SK-N-SH (cell line): ENCODE measurements at regions not wholly inside any gene's neighbourhood (a gene's known extent, or its start where the extent isn't known, plus 50 kb on each side); places are given as distances from the start of the nearest gene placed in this dataset.

Experiments used
- CTCF ChIA-PET: fragments of 300-600, 350-600 bp; formaldehyde crosslinking; extraction: SDS; loops from one replicate; lab custom pipeline; 2021; lab: Yijun Ruan, JAX
- POLR2A ChIA-PET: fragments of 350-600 bp; sonication (Branson Sonifier 250); formaldehyde crosslinking; extraction: SDS; loops from one replicate; lab custom pipeline; 2020; ENCODE audit warnings: antibody characterized with exemption, inconsistent platforms; lab: Yijun Ruan, JAX
- DNase-seq: peaks from one replicate; pipeline ENCODE4 v3.0.0; 2012
- H2AFZ ChIP-seq: fragments of 200-600 bp; sonication (generic); 2 replicates; pipeline ENCODE4 v1.8.1; 2016; ENCODE audit warnings: antibody characterized with exemption, mild to moderate bottlenecking, low read depth
- H3F3A ChIP-seq: fragments of 200-600 bp; sonication (generic); replicated peaks from 2 replicates; pipeline ENCODE3; 2016; ENCODE audit warnings: antibody characterized with exemption, mild to moderate bottlenecking; ENCODE audit not compliant: insufficient read depth
- H3K27ac ChIP-seq, 2 experiments: fragments of 200-500 bp in 1 of 2; fragments of 200-600 bp in 1 of 2; sonication (Bioruptor generic) in 1 of 2; sonication (generic), shearing (Covaris generic) in 1 of 2; 2 replicates each; pipeline versions ENCODE4 v1.5.1 to v1.6.1; 2014 to 2016; ENCODE audit warnings: low read depth in 2 of 2, inconsistent platforms in 1 of 2, low read length in 1 of 2, mild to moderate bottlenecking in 1 of 2, mixed read lengths in 1 of 2
- H3K27me3 ChIP-seq: fragments of 200-600 bp; sonication (generic), shearing (Covaris generic); 2 replicates; pipeline ENCODE4 v1.6.1; 2016; ENCODE audit warnings: mixed run types; ENCODE audit not compliant: insufficient read depth
- H3K36me3 ChIP-seq, 2 experiments: fragments of 200-500 bp in 1 of 2; fragments of 200-600 bp in 1 of 2; sonication (Bioruptor generic) in 1 of 2; sonication (generic) in 1 of 2; replicated peaks in 1 of 2; 2 replicates each; pipeline versions ENCODE3 to v1.5.1; 2014 to 2016; ENCODE audit warnings: low read length in 1 of 2, mild to moderate bottlenecking in 1 of 2; ENCODE audit not compliant: insufficient read depth in 2 of 2, control insufficient read depth in 1 of 2
- H3K4me1 ChIP-seq, 2 experiments: fragments of 200-500 bp in 1 of 2; fragments of 200-600 bp in 1 of 2; sonication (Bioruptor generic) in 1 of 2; sonication (generic), shearing (Covaris generic) in 1 of 2; 2 replicates each; pipeline versions ENCODE4 v1.5.1 to v1.6.1; 2014 to 2016; ENCODE audit warnings: low read depth in 1 of 2, low read length in 1 of 2, mixed run types in 1 of 2; ENCODE audit not compliant: insufficient read depth in 2 of 2, control insufficient read depth in 1 of 2
- H3K4me2 ChIP-seq: fragments of 200-600 bp; sonication (generic), shearing (Covaris generic); 2 replicates; pipeline ENCODE4 v1.6.1; 2017; ENCODE audit warnings: mixed run types
- H3K4me3 ChIP-seq, 2 experiments: fragments of 200-500 bp in 1 of 2; fragments of 200-600 bp in 1 of 2; sonication (Bioruptor generic) in 1 of 2; sonication (generic), shearing (Covaris generic) in 1 of 2; 2 replicates each; pipeline versions ENCODE4 v1.5.1 to v1.8.1; 2014 to 2016; ENCODE audit warnings: low read depth in 2 of 2, inconsistent platforms in 1 of 2, low read length in 1 of 2, mild to moderate bottlenecking in 1 of 2, mixed read lengths in 1 of 2, moderate library complexity in 1 of 2
- H3K79me2 ChIP-seq: fragments of 200-600 bp; sonication (generic); 2 replicates; pipeline ENCODE4 v1.8.1; 2017; ENCODE audit warnings: mild to moderate bottlenecking; ENCODE audit not compliant: insufficient read depth
- H3K9ac ChIP-seq: fragments of 200-600 bp; sonication (generic); 2 replicates; pipeline ENCODE4 v1.6.1; 2017; ENCODE audit warnings: mixed run types
- H3K9me2 ChIP-seq: fragments of 200-600 bp; sonication (generic); 2 replicates; pipeline ENCODE4 v1.6.1; 2017; ENCODE audit warnings: mixed run types
- H3K9me3 ChIP-seq: fragments of 200-600 bp; sonication (generic); 2 replicates; pipeline ENCODE4 v1.6.1; 2017; ENCODE audit warnings: mixed run types, mild to moderate bottlenecking, moderate library complexity
- H4K20me1 ChIP-seq: fragments of 200-600 bp; sonication (generic); 2 replicates; pipeline ENCODE4 v1.6.1; 2017; ENCODE audit warnings: mild to moderate bottlenecking, mixed run types; ENCODE audit not compliant: insufficient read depth
- ELF1 ChIP-seq: IDR thresholded peaks from 2 replicates; pipeline ENCODE4 v1.4.0; 2012
- FOXJ3 ChIP-seq: sonication (generic); formaldehyde crosslinking; IDR thresholded peaks from 2 replicates; pipeline ENCODE4 v1.5.1; 2020; ENCODE audit warnings: mild to moderate bottlenecking, missing genetic modification reagents
- FOXM1 ChIP-seq: IDR thresholded peaks from 2 replicates; pipeline ENCODE4 v1.4.0; 2012; ENCODE audit warnings: low read depth, mild to moderate bottlenecking
- GATA2 ChIP-seq: sonication (generic); formaldehyde crosslinking; IDR thresholded peaks from 2 replicates; pipeline ENCODE4 v1.5.0; 2020; ENCODE audit warnings: mild to moderate bottlenecking, missing genetic modification reagents
- JUND ChIP-seq: IDR thresholded peaks from 2 replicates; pipeline ENCODE4 v1.4.0; 2012
- MEF2A ChIP-seq: IDR thresholded peaks from 2 replicates; pipeline ENCODE4 v1.4.0; 2012; ENCODE audit warnings: low read depth, borderline replicate concordance
- NFIC ChIP-seq: IDR thresholded peaks from 2 replicates; pipeline ENCODE4 v1.4.0; 2012; ENCODE audit warnings: borderline replicate concordance
- NRF1 ChIP-seq: IDR thresholded peaks from 2 replicates; pipeline ENCODE4 v1.6.1; 2012; ENCODE audit warnings: low read depth, mild to moderate bottlenecking, low read length
- PBX3 ChIP-seq: IDR thresholded peaks from 2 replicates; pipeline ENCODE4; 2012
- POLR2AphosphoS5 ChIP-seq: IDR thresholded peaks from 2 replicates; pipeline ENCODE4 v1.6.1; 2012; ENCODE audit warnings: low read depth, low read length
- RAD21 ChIP-seq: IDR thresholded peaks from 2 replicates; pipeline ENCODE4 v1.6.1; 2012; ENCODE audit warnings: mild to moderate bottlenecking, low read length
- RCOR1 ChIP-seq: fragments of 150-350 bp; IDR thresholded peaks from 2 replicates; pipeline ENCODE4 v1.6.1; 2017; ENCODE audit warnings: antibody characterized with exemption, low read length
- REST ChIP-seq: IDR thresholded peaks from 2 replicates; pipeline ENCODE4 v1.6.1; 2012; ENCODE audit warnings: mild to moderate bottlenecking, low read depth, low read length, moderate library complexity
- RFX5 ChIP-seq: IDR thresholded peaks from 2 replicates; pipeline ENCODE4 v1.6.1; 2012; ENCODE audit warnings: mild to moderate bottlenecking, improper control_type of control experiment, low read length
- RXRA ChIP-seq: IDR thresholded peaks from 2 replicates; pipeline ENCODE4 v1.4.0; 2012; ENCODE audit warnings: low read depth, mild to moderate bottlenecking, borderline replicate concordance
- SIN3A ChIP-seq: IDR thresholded peaks from 2 replicates; pipeline ENCODE4 v1.6.1; 2012; ENCODE audit warnings: low read depth, mild to moderate bottlenecking, low read length, moderate library complexity, borderline replicate concordance
- SMC3 ChIP-seq: IDR thresholded peaks from 2 replicates; pipeline ENCODE4 v1.6.1; 2012; ENCODE audit warnings: low read depth, low read length, improper control_type of control experiment
- TCF12 ChIP-seq: IDR thresholded peaks from 2 replicates; pipeline ENCODE4 v1.4.0; 2012
- TEAD4 ChIP-seq: IDR thresholded peaks from 2 replicates; pipeline ENCODE4 v1.4.0; 2012; ENCODE audit warnings: mild to moderate bottlenecking, borderline replicate concordance; ENCODE audit not compliant: insufficient read depth
- USF2 ChIP-seq: fragments of 150-350 bp; IDR thresholded peaks from 2 replicates; pipeline ENCODE4 v1.6.1; 2017; ENCODE audit warnings: antibody characterized with exemption, low read length, low read depth, borderline replicate concordance
- WGBS: methylation state at CpG from one replicate; pipeline ENCODE4 v1.1.6; 2017; ENCODE audit warnings: low lambda C conversion rate; 5-methylcytosine and 5-hydroxymethylcytosine counted together

- H3K4me1 ChIP-seq, result peaks cover 5 to 8% of the 10 kb centered on the region in 2 experiments; a peak in 2 of 4 replicates
- WGBS, result 59% methylated on average over 3 of the region's 10 CpGs
- CTCF ChIA-PET, result interaction anchor here (0.8 to 1.6 kb wide), 2 partner anchors 17 to 144 kb away, joined by 3 to 5 read pairs; no protein-coding TSS in a partner anchor
Observed at GRCh38 chr18:62442391-62442790, 80.4 kb upstream of the ZCCHC2 start.

GRCh38 chr18:62445386-62445917, 77.4 kb upstream of the ZCCHC2 start:
- WGBS, result 80% methylated on average over 4 of the region's 4 CpGs
- CTCF ChIA-PET, result interaction anchor here (1.2 to 1.9 kb wide), 3 partner anchors 8 to 20 kb away, joined by 3 to 9 read pairs (median 3); no protein-coding TSS in a partner anchor
- no peaks in the 10 kb centered on the region for H3K4me1 ChIP-seq
- H2AFZ ChIP-seq, result no peak overlapping the region
- H3K9me2 ChIP-seq, result no peaks in the 10 kb centered on the region
- POLR2A ChIA-PET, result no interaction called here
- no peaks in the 10 kb centered on the region for H3K36me3 ChIP-seq
- no peak overlapping the region for H3K27ac ChIP-seq
- H3K79me2 ChIP-seq, result no peaks in the 10 kb centered on the region
- H4K20me1 ChIP-seq, result no peaks in the 10 kb centered on the region
- H3K4me2 ChIP-seq, result no peak overlapping the region
- H3K9ac ChIP-seq, result no peak overlapping the region
- no peak overlapping the region for H3K4me3 ChIP-seq
- no peaks in the 10 kb centered on the region for H3F3A ChIP-seq
- H3K9me3 ChIP-seq, result no peaks in the 10 kb centered on the region
- no peak for TF ChIP-seq SMC3
- no peak for TF ChIP-seq RCOR1
- no peak for TF ChIP-seq TCF12
- no peak for TF ChIP-seq TEAD4
- no peak for TF ChIP-seq GATA2 (CRISPR knock-in tag)
- no peak for TF ChIP-seq RFX5
- TF ChIP-seq RXRA, result no peak
- TF ChIP-seq MEF2A, result no peak
- TF ChIP-seq USF2, result no peak
- no peak for TF ChIP-seq JUND
- TF ChIP-seq FOXJ3 (CRISPR knock-in tag), result no peak
- no peak for TF ChIP-seq SIN3A
- TF ChIP-seq FOXM1, result no peak
- TF ChIP-seq POLR2AphosphoS5, result no peak
- TF ChIP-seq RAD21, result no peak
- no peak for TF ChIP-seq PBX3
- no peak for TF ChIP-seq NFIC
- TF ChIP-seq REST, result no peak
- TF ChIP-seq ELF1, result no peak
- TF ChIP-seq, all 33 proteins: peak for 0
- no peaks in the 10 kb centered on the region for H3K27me3 ChIP-seq
- DNase-seq, result no peak

More at GRCh38 chr18:62442391-62442790, 80.4 kb upstream of the ZCCHC2 start:
- Histone ChIP-seq H3K27me3 (no peaks in the 10 kb centered on the region), H3K9ac (no peak overlapping the region), H3K27ac (no peak overlapping the region), H2AFZ (no peak overlapping the region), H3K9me2 (no peaks in the 10 kb centered on the region), H4K20me1 (no peaks in the 10 kb centered on the region), H3K9me3 (no peaks in the 10 kb centered on the region), H3K4me2 (no peak overlapping the region), H3F3A (no peaks in the 10 kb centered on the region), H3K79me2 (no peaks in the 10 kb centered on the region), H3K4me3 (no peak overlapping the region), H3K36me3 (no peaks in the 10 kb centered on the region)
- TF ChIP-seq NRF1 (no peak), RFX5 (no peak), RAD21 (no peak)
- POLR2A ChIA-PET, result no interaction called here
- DNase-seq, result no peak
